ENCODE measurements at regions not wholly inside any gene's neighbourhood (a gene's known extent, or its start where the extent isn't known, plus 50 kb on each side); places are given as distances from the start of the nearest gene placed in this dataset.

- no peaks in the 10 kb centered on the region for H3K79me2 ChIP-seq (replicated peaks; ENCODE audit: insufficient read depth, low read length)
- H3K4me3 ChIP-seq (ENCODE audit: low read length): no peak overlapping the region
- no peak overlapping the region for H3K27ac ChIP-seq (ENCODE audit: low read length)
- no peaks in the 10 kb centered on the region for H4K20me1 ChIP-seq (ENCODE audit: insufficient read depth)
- H2AFZ ChIP-seq (ENCODE audit: low read depth, low read length): no peak overlapping the region
- no peaks in the 10 kb centered on the region for H3K36me3 ChIP-seq (ENCODE audit: insufficient read depth, low read length)
- H3K4me2 ChIP-seq (ENCODE audit: low read length): no peak overlapping the region
- H3F3A ChIP-seq (ENCODE audit: insufficient read depth, low read length, poor library complexity, severe bottlenecking): no peaks in the 10 kb centered on the region
- no peaks in the 10 kb centered on the region for H3K9me2 ChIP-seq (ENCODE audit: insufficient read depth, low read length)
- H3K27me3 ChIP-seq (ENCODE audit: insufficient read depth, low read depth, low read length): no peaks in the 10 kb centered on the region
- H3K9ac ChIP-seq (ENCODE audit: low read length): no peak overlapping the region
- TF ChIP-seq CTCF (IDR thresholded peaks at IDR 0.05; ENCODE audit: poor library complexity, severe bottlenecking) (no peak), MXI1 (conservative IDR thresholded peaks at IDR 0.05; ENCODE audit: poor library complexity, severe bottlenecking) (no peak), TAF1 (IDR thresholded peaks at IDR 0.05; ENCODE audit: low read depth) (no peak), RAD21 (conservative IDR thresholded peaks at IDR 0.05) (no peak)
- no peaks in the 10 kb centered on the region for H3K9me3 ChIP-seq (ENCODE audit: low read length)
These were observed 684.3 kb upstream of the SGO1 start for GRCh38 chr3:20870106-20870899.

GRCh38 chr3:20865803-20866202, 679.8 kb upstream of the SGO1 start:
- H3K27me3 ChIP-seq (ENCODE audit: insufficient read depth, low read depth, low read length): no peaks in the 10 kb centered on the region
- H2AFZ ChIP-seq (ENCODE audit: low read depth, low read length): no peak overlapping the region
- no peak for TF ChIP-seq EP300 (conservative IDR thresholded peaks at IDR 0.05; ENCODE audit: poor library complexity, severe bottlenecking)
- no peak for TF ChIP-seq TAF1 (IDR thresholded peaks at IDR 0.05; ENCODE audit: low read depth)
- no peak for TF ChIP-seq EZH2 (IDR thresholded peaks at IDR 0.05; ENCODE audit: borderline replicate concordance, insufficient read depth, low read length, poor library complexity, severe bottlenecking)
- no peak for TF ChIP-seq REST (IDR thresholded peaks at IDR 0.05; ENCODE audit: borderline replicate concordance)
- TF ChIP-seq MXI1 (conservative IDR thresholded peaks at IDR 0.05; ENCODE audit: poor library complexity, severe bottlenecking): no peak
- no peak for TF ChIP-seq POLR2AphosphoS5 (IDR thresholded peaks at IDR 0.05)
- TF ChIP-seq RAD21 (conservative IDR thresholded peaks at IDR 0.05): no peak
- no peak for TF ChIP-seq SMC3 (conservative IDR thresholded peaks at IDR 0.05; ENCODE audit: poor library complexity)
- no peak for TF ChIP-seq CTCF (IDR thresholded peaks at IDR 0.05; ENCODE audit: poor library complexity, severe bottlenecking)
- H3K9me2 ChIP-seq (ENCODE audit: insufficient read depth, low read length): no peaks in the 10 kb centered on the region
- H3K9ac ChIP-seq (ENCODE audit: low read length): no peak overlapping the region
- no peaks in the 10 kb centered on the region for H4K20me1 ChIP-seq (ENCODE audit: insufficient read depth)
- no peak overlapping the region for H3K27ac ChIP-seq (ENCODE audit: low read length)
- no peaks in the 10 kb centered on the region for H3K36me3 ChIP-seq (ENCODE audit: insufficient read depth, low read length)
- no peaks in the 10 kb centered on the region for H3K79me2 ChIP-seq (replicated peaks; ENCODE audit: insufficient read depth, low read length)
- H3K4me2 ChIP-seq (ENCODE audit: low read length): no peak overlapping the region
- H3K4me3 ChIP-seq (ENCODE audit: low read length): no peak overlapping the region
- no peaks in the 10 kb centered on the region for H3F3A ChIP-seq (ENCODE audit: insufficient read depth, low read length, poor library complexity, severe bottlenecking)
- no peaks in the 10 kb centered on the region for H3K9me3 ChIP-seq (ENCODE audit: low read length)

All from neural cell (in vitro differentiated cells).